ENCODE measurements at regions not wholly inside any gene's neighbourhood (a gene's known extent, or its start where the extent isn't known, plus 50 kb on each side); places are given as distances from the start of the nearest gene placed in this dataset.

GRCh38 chr9:38249049-38249448 is 143.5 kb upstream of the ALDH1B1 start:
- POLR2A ChIA-PET: no interaction called here
- BruUV-seq (replicated peaks): no TSS peak
- Histone ChIP-seq H3K27ac (ENCODE audit: low read length) (no peak overlapping the region), H3K27me3 (ENCODE audit: control insufficient read depth, insufficient read depth, low read length) (no peaks in the 10 kb centered on the region), H3K9me3 (ENCODE audit: control insufficient read depth, insufficient read depth, low read depth, low read length) (no peaks in the 10 kb centered on the region), H3K4me1 (ENCODE audit: control insufficient read depth, insufficient read depth, low read length) (no peaks in the 10 kb centered on the region), H3K4me3 (ENCODE audit: low read depth in 2 of 2, low read length in 2 of 2) (no peak overlapping the region), H3K36me3 (ENCODE audit: control insufficient read depth, insufficient read depth, low read length) (no peaks in the 10 kb centered on the region)
- in situ Hi-C loops (cut with HindIII; ENCODE audit: low pct_unique_long_range_greater_than_20kb, low sequenced_read_pairs) (no loop called here), intact Hi-C loops (cut with micrococcal nuclease; ENCODE audit: unreplicated experiment) (no loop called here)
- DNase-seq (ENCODE audit: low read depth, low spot score) (no peak), ATAC-seq (no peak)
- CTCF ChIA-PET: interaction anchor here (0.6 kb wide), 1 partner anchor 506 kb away, joined by 5 read pairs; no protein-coding TSS in a partner anchor
- TF ChIP-seq POLR2AphosphoS5 (IDR thresholded peaks at IDR 0.05; ENCODE audit: low read depth, low read length) (no peak), REST (IDR thresholded peaks at IDR 0.05; ENCODE audit: insufficient read depth in 1 of 2, low read depth in 2 of 2, low read length in 1 of 2) (no peak), TCF7L2 (IDR thresholded peaks at IDR 0.05; ENCODE audit: low read depth, low read length) (no peak), SIN3A (IDR thresholded peaks at IDR 0.05; ENCODE audit: borderline replicate concordance, insufficient read depth, low read depth, low read length) (no peak)
- TF ChIP-seq, protein P1, sequence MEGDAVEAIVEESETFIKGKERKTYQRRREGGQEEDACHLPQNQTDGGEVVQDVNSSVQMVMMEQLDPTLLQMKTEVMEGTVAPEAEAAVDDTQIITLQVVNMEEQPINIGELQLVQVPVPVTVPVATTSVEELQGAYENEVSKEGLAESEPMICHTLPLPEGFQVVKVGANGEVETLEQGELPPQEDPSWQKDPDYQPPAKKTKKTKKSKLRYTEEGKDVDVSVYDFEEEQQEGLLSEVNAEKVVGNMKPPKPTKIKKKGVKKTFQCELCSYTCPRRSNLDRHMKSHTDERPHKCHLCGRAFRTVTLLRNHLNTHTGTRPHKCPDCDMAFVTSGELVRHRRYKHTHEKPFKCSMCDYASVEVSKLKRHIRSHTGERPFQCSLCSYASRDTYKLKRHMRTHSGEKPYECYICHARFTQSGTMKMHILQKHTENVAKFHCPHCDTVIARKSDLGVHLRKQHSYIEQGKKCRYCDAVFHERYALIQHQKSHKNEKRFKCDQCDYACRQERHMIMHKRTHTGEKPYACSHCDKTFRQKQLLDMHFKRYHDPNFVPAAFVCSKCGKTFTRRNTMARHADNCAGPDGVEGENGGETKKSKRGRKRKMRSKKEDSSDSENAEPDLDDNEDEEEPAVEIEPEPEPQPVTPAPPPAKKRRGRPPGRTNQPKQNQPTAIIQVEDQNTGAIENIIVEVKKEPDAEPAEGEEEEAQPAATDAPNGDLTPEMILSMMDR (IDR thresholded peaks at IDR 0.05): no peak

DNA sequence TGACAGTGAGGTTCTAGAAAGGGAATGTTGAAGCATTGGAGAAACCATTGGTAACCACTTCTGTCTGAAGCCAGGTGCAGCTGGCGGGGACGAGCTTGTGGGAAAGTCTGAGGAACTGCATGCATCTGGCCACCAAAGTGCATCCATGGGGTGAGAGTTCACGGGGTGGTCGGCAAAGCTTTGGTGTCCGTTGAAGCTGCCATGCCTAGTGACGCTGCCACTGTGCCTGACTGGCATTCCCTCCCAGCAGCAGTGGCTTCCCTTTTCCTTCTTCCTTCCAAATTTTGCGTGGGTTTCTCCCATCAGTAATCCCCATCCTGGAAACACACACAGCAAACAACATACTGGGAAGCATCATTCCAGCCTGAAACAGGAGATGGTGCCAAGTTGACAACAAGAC is 145.7 kb upstream of the ALDH1B1 start:
- TF ChIP-seq SIN3A (IDR thresholded peaks at IDR 0.05; ENCODE audit: borderline replicate concordance, insufficient read depth, low read depth, low read length) (no peak), TCF7L2 (IDR thresholded peaks at IDR 0.05; ENCODE audit: low read depth, low read length) (no peak), POLR2AphosphoS5 (IDR thresholded peaks at IDR 0.05; ENCODE audit: low read depth, low read length) (no peak), REST (IDR thresholded peaks at IDR 0.05; ENCODE audit: insufficient read depth in 1 of 2, low read depth in 2 of 2, low read length in 1 of 2) (no peak)
- TF ChIP-seq, protein P1 (IDR thresholded peaks at IDR 0.05): no peak
- H3K27me3 ChIP-seq (ENCODE audit: control insufficient read depth, insufficient read depth, low read length): no peaks in the 10 kb centered on the region
- no peak overlapping the region for H3K27ac ChIP-seq (ENCODE audit: low read length)
- DNase-seq (ENCODE audit: low read depth, low spot score) (no peak), ATAC-seq (no peak)
- no peaks in the 10 kb centered on the region for H3K4me1 ChIP-seq (ENCODE audit: control insufficient read depth, insufficient read depth, low read length)
- no peaks in the 10 kb centered on the region for H3K36me3 ChIP-seq (ENCODE audit: control insufficient read depth, insufficient read depth, low read length)
- ChIA-PET CTCF (no interaction called here), POLR2A (interaction anchor here (0.6 kb wide), 1 partner anchor 15 kb away, joined by 3 read pairs; no protein-coding TSS in a partner anchor)
- in situ Hi-C loops (cut with HindIII; ENCODE audit: low pct_unique_long_range_greater_than_20kb, low sequenced_read_pairs) (no loop called here), intact Hi-C loops (cut with micrococcal nuclease; ENCODE audit: unreplicated experiment) (no loop called here)
- H3K9me3 ChIP-seq (ENCODE audit: control insufficient read depth, insufficient read depth, low read depth, low read length): no peaks in the 10 kb centered on the region
- H3K4me3 ChIP-seq (ENCODE audit: low read depth in 2 of 2, low read length in 2 of 2): no peak overlapping the region
- BruUV-seq (replicated peaks): no TSS peak
